GM18517 (cell line): ENCODE measurements at regions not wholly inside any gene's neighbourhood (a gene's known extent, or its start where the extent isn't known, plus 50 kb on each side); places are given as distances from the start of the nearest gene placed in this dataset.

Source experiments
- ATAC-seq: cut with Tn5 transposase; IDR thresholded peaks from one replicate; pipeline ENCODE4 v1.9.1; 2021; ENCODE audit warnings: mild to moderate bottlenecking, moderate library complexity; ENCODE audit not compliant: unreplicated experiment

GRCh38 chr10:78688230-78688900 is 380.4 kb upstream of the ZMIZ1 start:
- ATAC-seq, result no peak

- ATAC-seq, result no peak
These were observed 379.7 kb upstream of the ZMIZ1 start for GRCh38 chr10:78688901-78689583.

- no peak for ATAC-seq
These were observed 379.2 kb upstream of the ZMIZ1 start for GRCh38 chr10:78689584-78689935.

- no peak for ATAC-seq
These were observed 378.2 kb upstream of the ZMIZ1 start for GRCh38 chr10:78690354-78691111.

- no peak for ATAC-seq
These were observed 377.3 kb upstream of the ZMIZ1 start for GRCh38 chr10:78691301-78692030.

GRCh38 chr10:78692071-78692470 is 376.7 kb upstream of the ZMIZ1 start:
- ATAC-seq, result no peak

- no peak for ATAC-seq
These were observed 372.9 kb upstream of the ZMIZ1 start for GRCh38 chr10:78695846-78696245.

GRCh38 chr10:78696791-78697395 is 371.9 kb upstream of the ZMIZ1 start:
- ATAC-seq, result no peak

- ATAC-seq, result no peak
These were observed 368.8 kb upstream of the ZMIZ1 start for GRCh38 chr10:78699971-78700370.

- ATAC-seq, result no peak
These were observed 368.4 kb upstream of the ZMIZ1 start for GRCh38 chr10:78700413-78700812.

- ATAC-seq, result no peak
These were observed 367.8 kb upstream of the ZMIZ1 start for GRCh38 chr10:78700816-78701520.

- ATAC-seq, result no peak
These were observed 366.6 kb upstream of the ZMIZ1 start for GRCh38 chr10:78702186-78702585.

- ATAC-seq, result no peak
These were observed 365.9 kb upstream of the ZMIZ1 start for GRCh38 chr10:78702876-78703275.

GRCh38 chr10:78703593-78703992 is 365.2 kb upstream of the ZMIZ1 start:
- ATAC-seq, result no peak

GRCh38 chr10:78706256-78706655 is 362.5 kb upstream of the ZMIZ1 start:
- ATAC-seq, result no peak

- ATAC-seq, result no peak
These were observed 361.8 kb upstream of the ZMIZ1 start for GRCh38 chr10:78706726-78707540.

- no peak for ATAC-seq
These were observed 361.0 kb upstream of the ZMIZ1 start for GRCh38 chr10:78707745-78708144.

- ATAC-seq, result no peak
These were observed 356.6 kb upstream of the ZMIZ1 start for GRCh38 chr10:78712147-78712546.

- ATAC-seq, result no peak
These were observed 355.1 kb upstream of the ZMIZ1 start for GRCh38 chr10:78713659-78714058.

GRCh38 chr10:78714225-78714624 is 354.5 kb upstream of the ZMIZ1 start:
- no peak for ATAC-seq
